Astrocyte (in vitro differentiated cells and primary cell): ENCODE measurements at regions not wholly inside any gene's neighbourhood (a gene's known extent, or its start where the extent isn't known, plus 50 kb on each side); places are given as distances from the start of the nearest gene placed in this dataset.

ENCODE experiments used
- DNase-seq: peaks from one replicate; pipeline ENCODE4 v3.0.0-alpha.2; 2010; ENCODE audit warnings: low read depth
- FAIRE-seq: peaks from 2 replicates; lab custom pipeline; 2011; peaks lifted over from hg19 to GRCh38; lab: Jason Lieb, UNC
- H2AFZ ChIP-seq: 2 replicates; pipeline ENCODE4 v1.6.0; 2012; ENCODE audit warnings: low read depth, low read length, inconsistent platforms
- H3K27ac ChIP-seq: 2 replicates; pipeline ENCODE4 v1.5.1; 2011; ENCODE audit warnings: low read depth, low read length, inconsistent platforms
- H3K27me3 ChIP-seq: 2 replicates; pipeline ENCODE4 v1.6.0; 2011; ENCODE audit warnings: low read length, inconsistent platforms; ENCODE audit not compliant: insufficient read depth
- H3K36me3 ChIP-seq: 2 replicates; pipeline ENCODE4 v1.5.1; 2011; ENCODE audit warnings: low read length, inconsistent platforms; ENCODE audit not compliant: insufficient read depth
- H3K4me1 ChIP-seq: 2 replicates; pipeline ENCODE4 v1.5.1; 2011; ENCODE audit warnings: low read length, inconsistent platforms; ENCODE audit not compliant: insufficient read depth
- H3K4me2 ChIP-seq: 2 replicates; pipeline ENCODE4 v1.6.0; 2012; ENCODE audit warnings: low read length, inconsistent platforms
- H3K4me3 ChIP-seq: 2 replicates; pipeline ENCODE4 v1.5.1; 2011; ENCODE audit warnings: low read depth, mild to moderate bottlenecking, low read length, inconsistent platforms; ENCODE audit not compliant: insufficient read depth
- H3K79me2 ChIP-seq: 2 replicates; pipeline ENCODE4 v1.6.0; 2012; ENCODE audit warnings: mild to moderate bottlenecking, low read length, inconsistent platforms; ENCODE audit not compliant: insufficient read depth
- H3K9ac ChIP-seq: 2 replicates; pipeline ENCODE4 v1.6.0; 2012; ENCODE audit warnings: mild to moderate bottlenecking, low read length, inconsistent platforms
- H3K9me3 ChIP-seq: 2 replicates; pipeline ENCODE4 v1.5.1; 2012; ENCODE audit warnings: low read depth, mild to moderate bottlenecking, low read length, inconsistent platforms; ENCODE audit not compliant: insufficient read depth
- H4K20me1 ChIP-seq: 2 replicates; pipeline ENCODE4 v1.6.0; 2012; ENCODE audit warnings: low read length, inconsistent platforms; ENCODE audit not compliant: insufficient read depth
- H3K27ac Mint-ChIP-seq: one replicate; pipeline ENCODE4 v1.8.0; 2021; ENCODE audit warnings: mild to moderate bottlenecking, mixed read lengths; ENCODE audit not compliant: unreplicated experiment
- H3K27me3 Mint-ChIP-seq: one replicate; pipeline ENCODE4 v1.8.0; 2021; ENCODE audit warnings: low read depth, mixed read lengths; ENCODE audit not compliant: unreplicated experiment
- H3K36me3 Mint-ChIP-seq: one replicate; pipeline ENCODE4 v1.8.0; 2021; ENCODE audit warnings: low read depth, mixed read lengths; ENCODE audit not compliant: unreplicated experiment
- H3K4me1 Mint-ChIP-seq: one replicate; pipeline ENCODE4 v1.8.0; 2021; ENCODE audit warnings: low read depth, mixed read lengths; ENCODE audit not compliant: unreplicated experiment
- H3K4me3 Mint-ChIP-seq: one replicate; pipeline ENCODE4 v1.8.0; 2021; ENCODE audit warnings: mild to moderate bottlenecking, moderate library complexity, mixed read lengths; ENCODE audit not compliant: unreplicated experiment
- H3K9me3 Mint-ChIP-seq: one replicate; pipeline ENCODE4 v1.8.0; 2021; ENCODE audit warnings: mild to moderate bottlenecking, mixed read lengths; ENCODE audit not compliant: unreplicated experiment
- EZH2 ChIP-seq: IDR thresholded peaks from 2 replicates; pipeline ENCODE4 v1.6.1; 2012; ENCODE audit warnings: mild to moderate bottlenecking, low read length, inconsistent platforms; ENCODE audit not compliant: insufficient read depth
- TF ChIP-seq, protein P1 (sequence below): IDR thresholded peaks from 2 replicates; pipeline ENCODE4 v1.5.1; 2011; ENCODE audit warnings: low read depth, mild to moderate bottlenecking, inconsistent platforms, low read length, moderate library complexity; ENCODE audit not compliant: insufficient read depth

DNA sequence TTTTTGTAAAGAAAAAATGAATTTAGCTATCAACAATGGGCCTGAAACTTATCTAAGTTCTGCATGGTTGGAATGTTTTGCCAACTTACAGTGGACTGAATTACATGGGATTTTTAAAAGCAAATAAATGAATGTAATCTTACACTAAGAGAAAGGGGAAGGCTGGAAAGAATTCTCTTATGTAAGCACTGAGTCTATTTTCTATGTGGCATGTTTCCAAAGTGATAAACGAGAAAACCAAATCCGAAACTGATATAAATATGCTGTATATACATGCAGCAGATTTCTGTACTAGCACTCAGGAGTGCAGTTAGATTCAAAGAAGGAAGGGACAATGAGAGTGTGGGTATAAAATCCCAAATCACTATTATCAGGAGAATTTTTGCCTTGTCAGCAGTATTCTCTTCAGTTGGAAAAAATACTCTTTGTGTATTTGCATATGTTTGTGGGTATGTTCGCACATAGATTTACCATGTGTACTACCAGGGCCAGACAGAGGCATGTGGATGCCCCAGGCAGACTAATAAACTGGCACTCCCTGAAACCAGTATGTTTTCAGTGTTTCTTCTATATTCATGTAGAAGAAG lies 334.3 kb upstream of the SEMA3D start:
- no peaks in the 10 kb centered on the region for H3K36me3 Mint-ChIP-seq
- H2AFZ ChIP-seq, result no peak overlapping the region
- no peak overlapping the region for H3K27ac Mint-ChIP-seq
- no peaks in the 10 kb centered on the region for H3K4me1 ChIP-seq
- H3K27ac ChIP-seq, result no peak overlapping the region
- TF ChIP-seq, protein P1, sequence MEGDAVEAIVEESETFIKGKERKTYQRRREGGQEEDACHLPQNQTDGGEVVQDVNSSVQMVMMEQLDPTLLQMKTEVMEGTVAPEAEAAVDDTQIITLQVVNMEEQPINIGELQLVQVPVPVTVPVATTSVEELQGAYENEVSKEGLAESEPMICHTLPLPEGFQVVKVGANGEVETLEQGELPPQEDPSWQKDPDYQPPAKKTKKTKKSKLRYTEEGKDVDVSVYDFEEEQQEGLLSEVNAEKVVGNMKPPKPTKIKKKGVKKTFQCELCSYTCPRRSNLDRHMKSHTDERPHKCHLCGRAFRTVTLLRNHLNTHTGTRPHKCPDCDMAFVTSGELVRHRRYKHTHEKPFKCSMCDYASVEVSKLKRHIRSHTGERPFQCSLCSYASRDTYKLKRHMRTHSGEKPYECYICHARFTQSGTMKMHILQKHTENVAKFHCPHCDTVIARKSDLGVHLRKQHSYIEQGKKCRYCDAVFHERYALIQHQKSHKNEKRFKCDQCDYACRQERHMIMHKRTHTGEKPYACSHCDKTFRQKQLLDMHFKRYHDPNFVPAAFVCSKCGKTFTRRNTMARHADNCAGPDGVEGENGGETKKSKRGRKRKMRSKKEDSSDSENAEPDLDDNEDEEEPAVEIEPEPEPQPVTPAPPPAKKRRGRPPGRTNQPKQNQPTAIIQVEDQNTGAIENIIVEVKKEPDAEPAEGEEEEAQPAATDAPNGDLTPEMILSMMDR, result no peak
- no peak for TF ChIP-seq EZH2
- no peak overlapping the region for H3K9ac ChIP-seq
- no peaks in the 10 kb centered on the region for H3K4me1 Mint-ChIP-seq
- peak; percentile 42 for DNase-seq
- H3K9me3 ChIP-seq, result no peaks in the 10 kb centered on the region
- H3K79me2 ChIP-seq, result no peaks in the 10 kb centered on the region
- H3K4me2 ChIP-seq, result no peak overlapping the region
- H3K4me3 Mint-ChIP-seq, result no peak overlapping the region
- no peaks in the 10 kb centered on the region for H3K36me3 ChIP-seq
- H3K4me3 ChIP-seq, result no peak overlapping the region
- no peaks in the 10 kb centered on the region for H4K20me1 ChIP-seq
- H3K27me3 ChIP-seq, result no peaks in the 10 kb centered on the region
- H3K27me3 Mint-ChIP-seq, result no peaks in the 10 kb centered on the region
- no peaks in the 10 kb centered on the region for H3K9me3 Mint-ChIP-seq
- no peak for FAIRE-seq

DNA sequence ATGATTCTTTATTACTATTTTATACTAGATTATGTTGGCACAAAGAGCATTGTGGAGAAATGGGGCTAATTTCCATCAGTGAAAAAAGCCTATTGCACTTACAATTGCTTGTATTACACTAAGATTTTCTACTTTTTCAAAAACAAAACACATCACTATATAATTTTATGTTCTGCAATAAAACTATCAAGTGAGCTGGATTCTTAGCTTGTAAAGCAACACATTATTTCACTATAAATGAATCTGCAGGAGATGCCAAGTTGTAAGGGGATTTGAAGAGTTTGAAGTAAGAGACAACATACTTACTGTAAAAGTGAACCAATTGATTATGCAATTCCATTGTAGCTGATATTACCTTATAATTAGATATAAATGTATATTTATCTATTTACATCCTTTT lies 333.3 kb upstream of the SEMA3D start:
- TF ChIP-seq EZH2, result no peak
- TF ChIP-seq, protein P1, result no peak
- no peaks in the 10 kb centered on the region for H3K27me3 Mint-ChIP-seq
- no peak overlapping the region for H3K9ac ChIP-seq
- DNase-seq, result no peak
- FAIRE-seq, result no peak
- no peaks in the 10 kb centered on the region for H4K20me1 ChIP-seq
- no peak overlapping the region for H3K4me3 Mint-ChIP-seq
- H3K79me2 ChIP-seq, result no peaks in the 10 kb centered on the region
- no peak overlapping the region for H2AFZ ChIP-seq
- H3K9me3 ChIP-seq, result no peaks in the 10 kb centered on the region
- H3K36me3 ChIP-seq, result no peaks in the 10 kb centered on the region
- no peaks in the 10 kb centered on the region for H3K4me1 ChIP-seq
- H3K9me3 Mint-ChIP-seq, result no peaks in the 10 kb centered on the region
- peaks cover 3% of the 10 kb centered on the region for H3K4me1 Mint-ChIP-seq
- no peaks in the 10 kb centered on the region for H3K36me3 Mint-ChIP-seq
- H3K27ac ChIP-seq, result no peak overlapping the region
- H3K4me3 ChIP-seq, result no peak overlapping the region
- no peaks in the 10 kb centered on the region for H3K27me3 ChIP-seq
- no peak overlapping the region for H3K27ac Mint-ChIP-seq
- no peak overlapping the region for H3K4me2 ChIP-seq

DNA sequence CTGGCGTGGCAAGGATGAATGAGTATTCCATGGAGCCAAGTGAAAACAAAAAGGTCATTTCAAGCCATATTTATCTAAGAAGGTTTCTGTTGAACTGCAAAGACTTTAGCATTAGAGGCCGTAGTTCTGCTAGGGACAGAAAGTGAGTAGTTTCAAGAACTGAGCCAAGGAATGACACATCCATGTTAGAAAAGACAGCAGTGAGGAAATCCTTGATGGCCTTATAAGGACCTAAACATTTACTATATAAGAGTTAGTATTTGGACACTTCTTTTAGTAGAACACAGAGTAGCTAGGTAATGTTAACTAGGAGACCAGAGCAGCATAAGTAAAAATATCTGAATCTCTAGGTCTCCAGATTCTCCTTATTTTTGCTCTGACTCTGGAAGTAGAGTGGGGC lies 329.8 kb upstream of the SEMA3D start:
- Histone ChIP-seq H3K9ac (no peak overlapping the region), H3K27me3 (no peaks in the 10 kb centered on the region), H3K4me2 (no peak overlapping the region), H3K79me2 (no peaks in the 10 kb centered on the region), H3K4me3 (no peak overlapping the region), H3K27ac (no peak overlapping the region), H3K36me3 (no peaks in the 10 kb centered on the region), H2AFZ (no peak overlapping the region), H4K20me1 (no peaks in the 10 kb centered on the region), H3K9me3 (no peaks in the 10 kb centered on the region), H3K4me1 (no peaks in the 10 kb centered on the region)
- H3K4me3 Mint-ChIP-seq, result no peak overlapping the region
- FAIRE-seq (no peak), DNase-seq (no peak)
- H3K36me3 Mint-ChIP-seq, result no peaks in the 10 kb centered on the region
- H3K9me3 Mint-ChIP-seq, result no peaks in the 10 kb centered on the region
- peak overlapping the region; percentile 22 for H3K27ac Mint-ChIP-seq
- no peaks in the 10 kb centered on the region for H3K27me3 Mint-ChIP-seq
- TF ChIP-seq, protein P1, result no peak
- no peak for TF ChIP-seq EZH2
- peaks cover 15% of the 10 kb centered on the region for H3K4me1 Mint-ChIP-seq
